WI38 (cell line): ENCODE measurements at regions not wholly inside any gene's neighbourhood (a gene's known extent, or its start where the extent isn't known, plus 50 kb on each side); places are given as distances from the start of the nearest gene placed in this dataset.

Source experiments
- H3K4me3 ChIP-seq: 2 replicates; pipeline ENCODE4 v1.5.1; 2011; ENCODE audit warnings: low read depth, mild to moderate bottlenecking, control low read depth, low read length
- TF ChIP-seq, protein P1 (sequence below): IDR thresholded peaks from 2 replicates; pipeline ENCODE4 v1.5.1; 2012; ENCODE audit warnings: low read depth, mild to moderate bottlenecking, control low read depth, low read length

GRCh38 chr1:83691953-83692500 lies 306.9 kb downstream of the TTLL7 start:
- TF ChIP-seq, protein P1, sequence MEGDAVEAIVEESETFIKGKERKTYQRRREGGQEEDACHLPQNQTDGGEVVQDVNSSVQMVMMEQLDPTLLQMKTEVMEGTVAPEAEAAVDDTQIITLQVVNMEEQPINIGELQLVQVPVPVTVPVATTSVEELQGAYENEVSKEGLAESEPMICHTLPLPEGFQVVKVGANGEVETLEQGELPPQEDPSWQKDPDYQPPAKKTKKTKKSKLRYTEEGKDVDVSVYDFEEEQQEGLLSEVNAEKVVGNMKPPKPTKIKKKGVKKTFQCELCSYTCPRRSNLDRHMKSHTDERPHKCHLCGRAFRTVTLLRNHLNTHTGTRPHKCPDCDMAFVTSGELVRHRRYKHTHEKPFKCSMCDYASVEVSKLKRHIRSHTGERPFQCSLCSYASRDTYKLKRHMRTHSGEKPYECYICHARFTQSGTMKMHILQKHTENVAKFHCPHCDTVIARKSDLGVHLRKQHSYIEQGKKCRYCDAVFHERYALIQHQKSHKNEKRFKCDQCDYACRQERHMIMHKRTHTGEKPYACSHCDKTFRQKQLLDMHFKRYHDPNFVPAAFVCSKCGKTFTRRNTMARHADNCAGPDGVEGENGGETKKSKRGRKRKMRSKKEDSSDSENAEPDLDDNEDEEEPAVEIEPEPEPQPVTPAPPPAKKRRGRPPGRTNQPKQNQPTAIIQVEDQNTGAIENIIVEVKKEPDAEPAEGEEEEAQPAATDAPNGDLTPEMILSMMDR = no peak
- H3K4me3 ChIP-seq = no peak overlapping the region

- no peak overlapping the region for H3K4me3 ChIP-seq
- TF ChIP-seq, protein P1 = no peak
Measured at GRCh38 chr1:83689921-83690868, 308.7 kb downstream of the TTLL7 start.

GRCh38 chr1:83682132-83682531 lies 316.8 kb downstream of the TTLL7 start:
- no peak overlapping the region for H3K4me3 ChIP-seq
- TF ChIP-seq, protein P1 = no peak

DNA sequence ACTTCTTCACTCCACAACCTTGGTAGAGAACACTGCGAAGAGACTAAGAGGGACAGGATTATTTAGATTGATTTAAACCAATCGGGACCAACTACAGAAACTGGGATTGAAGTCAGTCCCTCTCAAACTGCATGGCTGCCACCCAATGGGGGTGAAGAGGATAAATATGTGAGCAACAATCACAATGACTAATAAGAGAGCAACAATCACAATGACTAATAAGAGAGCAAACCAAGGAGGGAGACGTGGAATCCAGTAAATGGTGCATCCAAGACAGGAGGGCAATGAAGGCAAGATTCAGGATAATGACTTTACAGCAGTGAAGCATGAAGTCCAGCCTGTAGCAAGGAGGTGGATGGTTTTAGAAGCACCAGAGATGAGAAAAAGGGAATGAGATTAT lies 322.8 kb downstream of the TTLL7 start:
- H3K4me3 ChIP-seq = no peak overlapping the region
- TF ChIP-seq, protein P1 = no peak

DNA sequence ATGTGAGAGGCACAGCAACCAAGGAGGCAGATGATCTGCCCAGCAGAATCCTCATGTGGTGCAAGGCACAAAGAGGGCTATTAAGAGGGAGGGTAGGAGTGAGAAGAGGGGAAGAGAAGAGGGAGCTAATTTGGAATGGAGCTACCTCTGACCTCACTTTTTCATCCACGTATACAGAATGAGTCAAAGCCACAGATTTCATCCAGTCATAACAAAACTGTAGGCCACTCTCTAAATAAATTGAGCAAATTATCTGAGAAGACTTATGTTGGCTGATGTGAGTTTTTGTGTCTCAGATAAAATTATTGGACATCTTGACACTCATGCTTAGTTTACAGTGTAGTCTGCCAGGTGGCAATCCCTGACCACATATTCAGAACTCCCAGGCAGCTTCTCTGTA lies 325.6 kb downstream of the TTLL7 start:
- TF ChIP-seq, protein P1 = no peak
- H3K4me3 ChIP-seq = no peak overlapping the region

DNA sequence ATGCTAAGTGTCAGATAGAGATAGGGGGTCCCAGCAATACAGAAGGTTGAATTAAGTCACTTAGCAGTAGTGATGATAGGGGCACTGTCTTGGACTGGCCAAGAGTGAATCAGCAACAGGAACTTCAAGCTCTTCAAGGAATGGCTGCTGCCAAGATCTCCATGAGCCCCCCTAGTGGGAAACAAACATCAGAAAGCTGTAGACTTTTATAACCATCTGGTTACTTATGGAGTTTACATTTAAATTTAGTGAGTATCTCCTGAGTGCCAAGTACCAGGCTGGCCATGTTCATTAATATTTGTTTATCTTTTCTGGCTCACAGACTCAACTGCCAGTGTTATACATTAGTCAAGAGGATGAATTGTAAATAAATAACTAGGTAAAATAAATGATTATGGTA lies 327.3 kb downstream of the TTLL7 start:
- TF ChIP-seq, protein P1 = no peak
- H3K4me3 ChIP-seq = no peak overlapping the region

- TF ChIP-seq, protein P1 = no peak
- no peak overlapping the region for H3K4me3 ChIP-seq
Measured at GRCh38 chr1:83670909-83671565, 327.9 kb downstream of the TTLL7 start.
